CD4-positive, alpha-beta T cell treated with Interleukin-4 for 1 hour (primary cell): ENCODE measurements at regions not wholly inside any gene's neighbourhood (a gene's known extent, or its start where the extent isn't known, plus 50 kb on each side); places are given as distances from the start of the nearest gene placed in this dataset.
"Not testable (repeated sequence)": the region's sequence is repeated elsewhere in the genome, so short reads cannot be mapped to it uniquely, and the experiment has no call there.

Source experiments
- DNase-seq, 2 donors: peaks; one replicate each; pipeline ENCODE4 v3.0.0-alpha.2; 2020 to 2022

- no peak for DNase-seq
These were observed 270.7 kb upstream of the PDE3A start for GRCh38 chr12:20097626-20098025.

- no peak for DNase-seq
These were observed 268.7 kb upstream of the PDE3A start for GRCh38 chr12:20099395-20100183.

GRCh38 chr12:20101046-20101445, 267.3 kb upstream of the PDE3A start:
- DNase-seq = no peak

GRCh38 chr12:20105943-20106342, 262.4 kb upstream of the PDE3A start:
- DNase-seq = no peak

- no peak for DNase-seq
These were observed 258.7 kb upstream of the PDE3A start for GRCh38 chr12:20109676-20110075.

GRCh38 chr12:20115371-20115770, 253.0 kb upstream of the PDE3A start:
- DNase-seq = not testable (repeated sequence)

- no peak for DNase-seq
These were observed 248.5 kb upstream of the PDE3A start for GRCh38 chr12:20119596-20120402.

- no peak for DNase-seq
These were observed 248.0 kb upstream of the PDE3A start for GRCh38 chr12:20120403-20120725.

GRCh38 chr12:20122274-20122673, 246.1 kb upstream of the PDE3A start:
- DNase-seq = no peak

GRCh38 chr12:20123465-20123864, 244.9 kb upstream of the PDE3A start:
- no peak for DNase-seq

GRCh38 chr12:20125276-20125798, 243.0 kb upstream of the PDE3A start:
- no peak for DNase-seq

GRCh38 chr12:20126601-20127000, 241.7 kb upstream of the PDE3A start:
- no peak for DNase-seq

- no peak for DNase-seq
These were observed 240.9 kb upstream of the PDE3A start for GRCh38 chr12:20127413-20127812.

- DNase-seq = no peak
These were observed 239.4 kb upstream of the PDE3A start for GRCh38 chr12:20128928-20129327.

- DNase-seq = no peak
These were observed 235.5 kb upstream of the PDE3A start for GRCh38 chr12:20132818-20133217.

- no peak for DNase-seq
These were observed 233.7 kb upstream of the PDE3A start for GRCh38 chr12:20134652-20135051.

- no peak for DNase-seq
These were observed 227.6 kb upstream of the PDE3A start for GRCh38 chr12:20140751-20141150.

GRCh38 chr12:20142316-20142715, 226.0 kb upstream of the PDE3A start:
- no peak for DNase-seq

GRCh38 chr12:20142956-20143355, 225.4 kb upstream of the PDE3A start:
- no peak for DNase-seq

- DNase-seq = no peak
These were observed 224.0 kb upstream of the PDE3A start for GRCh38 chr12:20144341-20144740.

GRCh38 chr12:20148241-20148640, 220.1 kb upstream of the PDE3A start:
- DNase-seq = no peak

- no peak for DNase-seq
These were observed 217.4 kb upstream of the PDE3A start for GRCh38 chr12:20150835-20151422.

- DNase-seq = no peak
These were observed 214.3 kb upstream of the PDE3A start for GRCh38 chr12:20154052-20154451.

GRCh38 chr12:20155374-20155773, 213.0 kb upstream of the PDE3A start:
- DNase-seq = no peak
